ENCODE measurements at regions not wholly inside any gene's neighbourhood (a gene's known extent, or its start where the extent isn't known, plus 50 kb on each side); places are given as distances from the start of the nearest gene placed in this dataset.

GRCh38 chr2:204049635-204050034 lies 113.1 kb downstream of the ICOS start:
- ChIA-PET POLR2A (no interaction called here), CTCF (interaction anchor here (0.6 kb wide), 1 partner anchor 24 kb away, joined by 3 read pairs; no protein-coding TSS in a partner anchor)
- Histone ChIP-seq H3K4me1 (no peaks in the 10 kb centered on the region), H3K4me3 (no peak overlapping the region), H3K9me3 (no peaks in the 10 kb centered on the region), H3K27ac (no peak overlapping the region), H3K4me2 (no peak overlapping the region)
- FAIRE-seq (no peak), ATAC-seq (no peak), DNase-seq (ENCODE audit: low read depth in 1 of 2, low spot score in 1 of 2) (no peak)
- TF ChIP-seq FOXS1 (CRISPR knock-in tag; IDR thresholded peaks at IDR 0.05) (no peak), ZNF302 (CRISPR knock-in tag; IDR thresholded peaks at IDR 0.05) (no peak), MAFK (IDR thresholded peaks at IDR 0.05; ENCODE audit: partially characterized antibody) (peak; percentile 46), RNF2 (IDR thresholded peaks at IDR 0.05; ENCODE audit: borderline replicate concordance, low read depth) (no peak)

- no peaks in the 10 kb centered on the region for H3K4me1 ChIP-seq
- DNase-seq (ENCODE audit: low read depth in 1 of 2, low spot score in 1 of 2): no peak
- ChIA-PET CTCF (interaction anchor here (0.7 to 0.8 kb wide), 2 partner anchors 12 to 21 kb away, joined by 3 read pairs; no protein-coding TSS in a partner anchor), POLR2A (no interaction called here)
- ATAC-seq: no peak
- WGBS (ENCODE audit: missing lambda C conversion rate): 2% methylated on average over 5 of the region's 5 CpGs
- H3K9me3 ChIP-seq: no peaks in the 10 kb centered on the region
- TF ChIP-seq NPAS2 (CRISPR knock-in tag; IDR thresholded peaks at IDR 0.05; ENCODE audit: borderline replicate concordance) (no peak), NFE2L2 (conservative IDR thresholded peaks at IDR 0.05; ENCODE audit: low read length) (no peak), CHD4 (IDR thresholded peaks at IDR 0.05; ENCODE audit: borderline replicate concordance) (no peak), ZSCAN20 (CRISPR knock-in tag; IDR thresholded peaks at IDR 0.05) (no peak), HOXB13 (CRISPR knock-in tag; IDR thresholded peaks at IDR 0.05; ENCODE audit: low read depth) (no peak), USF2 (IDR thresholded peaks at IDR 0.05) (no peak), CTCF (IDR thresholded peaks at IDR 0.05) (no peak), CEBPB (IDR thresholded peaks at IDR 0.05) (no peak)
- no peak overlapping the region for H3K27ac ChIP-seq
- no peak overlapping the region for H3K4me3 ChIP-seq
- no peak overlapping the region for H3K4me2 ChIP-seq
- FAIRE-seq: no peak
Observed at GRCh38 chr2:204050681-204051080, 114.1 kb downstream of the ICOS start.

DNA sequence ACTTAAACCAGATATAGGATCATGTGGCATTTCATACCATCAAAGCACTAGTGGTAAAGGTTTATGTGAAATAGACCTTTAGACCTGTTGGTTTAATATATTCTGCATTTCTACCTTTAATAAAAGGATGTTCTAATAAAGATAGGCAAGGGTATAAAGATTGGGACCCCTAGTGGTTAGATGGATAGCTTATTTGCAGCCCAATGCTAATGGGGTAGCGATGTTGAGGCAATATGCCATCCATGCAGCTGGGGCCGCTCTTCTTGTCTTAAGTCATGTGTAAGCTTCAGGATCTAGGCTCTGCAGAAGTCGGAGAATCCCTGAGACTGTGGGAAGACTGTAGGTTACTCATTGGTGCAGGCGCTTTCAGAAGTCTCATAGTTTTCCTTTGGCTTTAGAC lies 114.9 kb downstream of the ICOS start:
- ChIA-PET POLR2A (no interaction called here), CTCF (no interaction called here)
- Histone ChIP-seq H3K4me2 (no peak overlapping the region), H3K27ac (no peak overlapping the region), H3K9me3 (no peaks in the 10 kb centered on the region), H3K4me1 (no peaks in the 10 kb centered on the region), H3K4me3 (no peak overlapping the region)
- peak; percentile 51 to 70; a peak in 2 of 6 replicates for ATAC-seq
- peak; percentile 8 to 18 for DNase-seq (ENCODE audit: low read depth in 1 of 2, low spot score in 1 of 2)
- WGBS (ENCODE audit: missing lambda C conversion rate): 15% methylated on average over 4 of the region's 4 CpGs
- FAIRE-seq: no peak
- TF ChIP-seq KDM1A (IDR thresholded peaks at IDR 0.05; ENCODE audit: low read depth): no peak
- TF ChIP-seq RARB (CRISPR knock-in tag; IDR thresholded peaks at IDR 0.05): no peak
- no peak for TF ChIP-seq ZSCAN20 (CRISPR knock-in tag; IDR thresholded peaks at IDR 0.05)
- no peak for TF ChIP-seq EHF (CRISPR knock-in tag; IDR thresholded peaks at IDR 0.05)

GRCh38 chr2:204051984-204052556 lies 115.5 kb downstream of the ICOS start:
- WGBS (ENCODE audit: missing lambda C conversion rate): 2% methylated on average over 3 of the region's 3 CpGs
- CTCF ChIA-PET: no interaction called here
- FAIRE-seq (no peak), ATAC-seq (no peak), DNase-seq (ENCODE audit: low read depth in 1 of 2, low spot score in 1 of 2) (no peak)
- H3K27ac ChIP-seq: no peak overlapping the region
- H3K4me1 ChIP-seq: no peaks in the 10 kb centered on the region
- TF ChIP-seq ZC3H11A (IDR thresholded peaks at IDR 0.05) (no peak), TP53 (CRISPR knock-in tag; IDR thresholded peaks at IDR 0.05) (no peak), HDAC2 (IDR thresholded peaks at IDR 0.05) (no peak), CHD4 (IDR thresholded peaks at IDR 0.05; ENCODE audit: borderline replicate concordance) (no peak), EHF (CRISPR knock-in tag; IDR thresholded peaks at IDR 0.05) (no peak), FOXS1 (CRISPR knock-in tag; IDR thresholded peaks at IDR 0.05) (no peak), HOXA7 (CRISPR knock-in tag; IDR thresholded peaks at IDR 0.05) (no peak), NR3C1 (IDR thresholded peaks at IDR 0.05) (no peak), NFE2L2 (conservative IDR thresholded peaks at IDR 0.05; ENCODE audit: low read length) (no peak), JUN (IDR thresholded peaks at IDR 0.05) (no peak), RFX5 (IDR thresholded peaks at IDR 0.05) (no peak), EP300 (IDR thresholded peaks at IDR 0.05) (no peak), MAFK (IDR thresholded peaks at IDR 0.05; ENCODE audit: partially characterized antibody) (no peak), KDM1A (IDR thresholded peaks at IDR 0.05; ENCODE audit: low read depth) (no peak), CHD2 (IDR thresholded peaks at IDR 0.05; ENCODE audit: low read length, partially characterized antibody) (no peak)
- TF ChIP-seq, protein P1, sequence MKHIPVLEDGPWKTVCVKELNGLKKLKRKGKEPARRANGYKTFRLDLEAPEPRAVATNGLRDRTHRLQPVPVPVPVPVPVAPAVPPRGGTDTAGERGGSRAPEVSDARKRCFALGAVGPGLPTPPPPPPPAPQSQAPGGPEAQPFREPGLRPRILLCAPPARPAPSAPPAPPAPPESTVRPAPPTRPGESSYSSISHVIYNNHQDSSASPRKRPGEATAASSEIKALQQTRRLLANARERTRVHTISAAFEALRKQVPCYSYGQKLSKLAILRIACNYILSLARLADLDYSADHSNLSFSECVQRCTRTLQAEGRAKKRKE (CRISPR knock-in tag; IDR thresholded peaks at IDR 0.05; ENCODE audit: low read depth): no peak
- H3K9me3 ChIP-seq: no peaks in the 10 kb centered on the region
- no peak overlapping the region for H3K4me2 ChIP-seq
- H3K4me3 ChIP-seq: no peak overlapping the region
- POLR2A ChIA-PET: no interaction called here
